HG02840 (cell line): ENCODE measurements at regions not wholly inside any gene's neighbourhood (a gene's known extent, or its start where the extent isn't known, plus 50 kb on each side); places are given as distances from the start of the nearest gene placed in this dataset.
"Not testable (repeated sequence)": the region's sequence is repeated elsewhere in the genome, so short reads cannot be mapped to it uniquely, and the experiment has no call there.

Experiments
- ATAC-seq: cut with Tn5 transposase; IDR thresholded peaks from one replicate; pipeline ENCODE4 v1.9.1; 2021; ENCODE audit warnings: mild to moderate bottlenecking, moderate library complexity, moderate number of reproducible peaks; ENCODE audit not compliant: unreplicated experiment, low FRiP score

DNA sequence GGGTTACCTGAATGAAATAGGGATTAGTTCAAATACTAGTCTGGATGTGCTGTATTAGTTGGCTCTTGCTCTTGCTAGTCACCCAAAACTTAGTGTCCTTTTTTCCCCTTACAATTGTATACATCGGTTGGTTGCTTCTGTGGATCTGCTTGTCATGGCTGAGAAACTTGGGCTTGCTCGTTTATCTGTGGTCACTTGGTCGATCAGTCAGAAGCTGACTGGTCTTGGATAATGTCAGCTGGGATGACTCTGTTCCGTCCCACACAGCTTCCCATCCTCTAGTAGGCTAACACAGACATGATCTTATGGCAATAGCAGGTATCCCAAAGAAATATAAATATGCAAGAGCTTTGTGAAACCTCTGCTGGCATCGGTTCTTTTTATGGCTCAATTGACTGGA lies 807.4 kb downstream of the MAT2B start:
- no peak for ATAC-seq

- ATAC-seq = no peak
These were observed 812.3 kb downstream of the MAT2B start for GRCh38 chr5:164317676-164318075.

GRCh38 chr5:164319161-164319560 lies 813.7 kb downstream of the MAT2B start:
- ATAC-seq = no peak

DNA sequence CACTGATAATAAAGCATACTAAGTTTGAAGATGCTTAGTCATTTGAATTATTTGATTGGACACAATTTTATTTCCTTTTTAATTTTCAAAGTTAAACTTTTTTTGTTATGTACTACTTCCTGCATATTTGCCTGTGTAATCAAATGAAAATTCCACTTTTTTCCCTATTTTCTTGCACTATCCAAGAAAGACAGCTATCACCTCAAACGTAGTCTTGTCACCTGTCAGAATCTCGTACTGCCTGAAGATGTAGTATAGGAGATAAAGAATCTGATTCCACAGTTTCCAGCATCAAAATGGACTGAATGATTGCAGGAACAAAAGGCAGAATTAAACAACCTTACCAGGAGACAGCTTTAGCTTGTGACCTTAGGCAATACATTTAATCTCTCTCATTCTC lies 818.8 kb downstream of the MAT2B start:
- ATAC-seq = no peak

- ATAC-seq = no peak
These were observed 820.8 kb downstream of the MAT2B start for GRCh38 chr5:164326219-164326618.

DNA sequence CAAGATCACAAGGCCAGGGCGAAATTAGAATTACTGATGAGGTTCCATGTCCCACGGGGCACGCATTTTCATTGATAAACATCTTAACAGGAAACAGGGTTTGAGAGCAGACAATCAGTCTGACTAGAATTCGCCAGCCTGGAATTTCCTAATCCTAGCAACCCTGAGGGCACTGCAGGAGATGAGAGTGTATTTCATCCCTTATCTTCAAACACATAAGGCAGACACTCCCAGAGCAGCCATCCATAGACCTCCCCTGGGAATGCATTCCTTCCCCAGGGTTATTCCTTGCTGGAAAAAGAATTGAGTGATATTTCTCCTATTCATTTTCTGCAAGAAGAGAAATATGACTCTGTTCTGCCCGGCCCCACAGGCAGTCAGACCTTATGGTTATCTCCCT lies 821.7 kb downstream of the MAT2B start:
- not testable (repeated sequence) for ATAC-seq

- ATAC-seq = no peak
These were observed 827.2 kb downstream of the MAT2B start for GRCh38 chr5:164332349-164333196.

- ATAC-seq = no peak
These were observed 830.4 kb downstream of the MAT2B start for GRCh38 chr5:164335837-164336236.

DNA sequence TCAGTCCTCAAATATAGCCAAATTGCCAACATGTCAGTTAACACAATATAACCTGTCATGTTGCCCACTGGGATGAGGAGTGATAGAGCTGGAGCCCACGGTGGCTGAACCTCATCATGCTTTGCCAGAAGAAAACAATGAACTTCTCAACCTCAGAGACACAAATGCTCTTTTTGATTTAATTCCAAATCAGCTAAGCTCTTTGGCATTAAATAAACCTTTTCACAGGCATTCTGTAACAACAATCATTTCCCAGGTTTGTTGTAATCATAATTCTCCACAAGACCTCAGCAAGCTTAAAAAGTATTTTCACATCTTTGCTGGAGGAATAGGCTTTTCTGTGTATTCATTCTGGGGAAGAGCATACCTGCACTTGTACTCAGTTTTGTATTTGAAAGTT lies 830.9 kb downstream of the MAT2B start:
- no peak for ATAC-seq

GRCh38 chr5:164336906-164337305 lies 831.5 kb downstream of the MAT2B start:
- ATAC-seq = no peak

GRCh38 chr5:164341056-164341619 lies 835.7 kb downstream of the MAT2B start:
- no peak for ATAC-seq

DNA sequence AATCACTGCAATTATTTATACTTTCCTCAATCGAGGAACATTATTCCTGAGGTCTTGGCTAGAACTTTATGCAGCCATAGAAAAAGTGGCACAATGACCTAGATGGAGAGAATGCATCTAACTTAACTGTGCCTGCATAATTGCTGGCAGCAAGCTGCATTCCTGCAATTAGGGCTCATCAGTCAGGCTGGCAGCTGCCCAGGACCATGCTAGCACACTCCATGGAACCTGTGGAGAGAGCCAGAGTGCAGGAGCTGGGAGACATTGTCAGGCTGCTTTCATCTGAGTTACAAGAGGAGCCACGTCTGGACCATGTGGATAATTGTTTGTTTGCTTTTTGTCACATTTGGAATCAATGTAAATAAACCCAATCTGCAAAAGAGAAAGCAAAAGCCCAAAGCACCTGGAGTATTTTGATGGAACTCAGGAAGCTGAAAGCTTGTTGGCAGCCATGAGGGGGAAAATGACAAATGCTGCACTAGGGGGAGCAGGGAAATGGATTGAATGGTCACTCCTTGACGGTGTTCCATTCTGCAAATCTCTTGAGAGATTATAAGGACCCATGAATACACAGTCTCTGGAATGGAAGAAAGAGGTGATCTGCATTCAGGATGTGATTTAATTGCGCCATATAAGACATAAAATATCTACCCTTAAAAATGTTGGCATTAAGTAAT lies 839.9 kb downstream of the MAT2B start:
- ATAC-seq = no peak

DNA sequence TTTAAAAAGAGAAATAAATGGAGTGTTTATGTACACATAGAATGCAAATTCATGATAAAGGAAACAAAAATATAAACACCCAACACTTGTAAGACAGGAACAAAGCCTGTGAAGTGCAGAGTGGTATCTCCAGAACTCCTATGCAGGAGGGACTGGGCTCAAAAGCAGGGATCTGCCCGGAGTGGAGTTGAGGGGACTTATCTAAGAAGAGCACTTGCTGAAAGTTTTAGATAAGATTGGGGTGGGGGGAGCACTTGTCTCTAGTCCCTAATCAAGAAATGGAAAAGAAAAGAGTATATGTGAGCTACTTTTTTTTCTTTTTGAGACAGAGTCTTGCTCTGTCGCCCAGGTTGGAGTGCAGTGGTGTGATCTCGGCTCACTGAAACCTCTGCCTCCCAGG lies 840.4 kb downstream of the MAT2B start:
- ATAC-seq = no peak

DNA sequence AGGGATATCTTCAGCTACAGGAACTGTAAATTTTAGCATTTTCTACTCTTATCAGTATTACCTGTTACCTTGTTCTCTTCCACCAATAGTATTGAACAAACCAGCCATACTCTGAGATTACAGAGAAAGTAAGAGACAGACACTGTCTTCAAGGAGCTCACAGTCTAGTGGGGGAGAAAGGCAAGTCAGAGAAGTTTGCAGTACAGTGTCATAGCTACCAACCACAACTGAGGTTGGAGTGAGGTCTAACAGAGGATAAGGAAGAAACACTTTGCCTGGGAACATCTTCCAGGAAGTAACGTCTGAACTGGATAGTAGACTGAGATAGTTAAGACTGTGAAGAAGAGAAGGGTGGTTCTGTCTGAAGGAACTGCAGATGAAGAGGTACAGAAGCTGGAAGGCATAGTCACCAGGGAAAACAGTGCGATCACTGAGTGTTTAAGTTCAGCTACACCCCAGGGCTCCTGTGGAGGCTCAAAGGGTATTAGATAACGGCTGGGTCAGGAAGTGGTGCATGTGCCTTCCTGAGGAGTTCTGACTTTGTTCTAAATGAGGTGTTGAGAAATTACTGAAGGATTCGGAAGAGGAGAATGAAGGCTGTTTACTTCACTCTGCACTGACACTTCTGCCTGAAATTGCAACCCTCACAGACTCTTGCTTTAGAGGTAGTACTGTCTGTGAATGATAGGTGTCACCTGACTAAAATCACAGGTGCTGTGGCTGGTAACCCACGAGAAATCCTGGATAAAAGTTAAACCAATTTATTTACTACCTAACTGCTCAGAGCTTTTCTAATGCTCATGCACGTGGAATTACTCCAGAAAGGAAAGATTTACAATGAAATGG lies 841.6 kb downstream of the MAT2B start:
- ATAC-seq = no peak

GRCh38 chr5:164350236-164350635 lies 844.8 kb downstream of the MAT2B start:
- ATAC-seq = no peak

DNA sequence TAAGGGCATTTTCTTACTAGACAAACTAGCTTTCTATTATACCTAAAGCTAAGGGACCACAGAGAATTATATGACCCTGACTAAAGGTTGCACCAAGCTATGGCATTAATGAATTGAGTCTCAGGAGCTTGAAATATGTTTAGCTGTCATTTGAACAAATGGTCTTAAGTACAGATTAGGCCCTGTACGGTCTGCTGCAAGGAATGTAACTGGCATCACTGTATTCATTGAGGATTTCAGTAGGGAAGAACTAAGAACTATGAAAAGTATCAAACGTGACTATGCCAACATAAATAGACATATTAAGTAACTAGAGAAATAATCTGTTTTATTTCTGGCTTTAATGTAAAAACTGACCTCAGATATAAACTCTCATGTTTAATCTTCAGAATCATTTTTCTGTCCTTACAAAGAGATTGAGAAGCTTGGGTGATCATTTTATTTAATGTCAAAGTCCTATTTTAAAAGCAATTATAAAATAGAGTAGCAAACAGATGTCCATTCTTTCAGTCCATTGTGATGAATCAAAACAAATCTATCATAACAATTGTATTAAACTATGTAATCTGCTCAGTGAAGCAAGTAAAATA lies 845.9 kb downstream of the MAT2B start:
- no peak for ATAC-seq

- no peak for ATAC-seq
These were observed 847.3 kb downstream of the MAT2B start for GRCh38 chr5:164352695-164353094.

DNA sequence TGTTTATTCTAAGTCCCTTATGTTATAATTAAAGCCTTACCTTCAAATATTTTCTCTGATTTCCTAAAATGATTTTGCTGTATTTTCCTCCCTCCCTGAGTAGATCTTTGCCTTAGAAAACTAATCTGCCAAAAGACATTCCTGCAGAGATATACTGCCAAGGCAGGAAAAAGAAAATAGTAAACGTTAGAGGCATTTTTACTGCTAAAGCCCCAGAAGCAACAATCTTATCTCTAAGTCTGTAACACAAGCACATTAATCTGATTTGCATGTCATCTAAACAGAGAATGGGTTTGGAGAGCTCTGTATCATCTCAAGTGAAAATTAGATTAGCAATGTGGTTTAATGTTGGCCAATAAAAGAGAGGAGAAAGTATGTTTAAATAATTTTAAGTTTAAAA lies 847.7 kb downstream of the MAT2B start:
- no peak for ATAC-seq

DNA sequence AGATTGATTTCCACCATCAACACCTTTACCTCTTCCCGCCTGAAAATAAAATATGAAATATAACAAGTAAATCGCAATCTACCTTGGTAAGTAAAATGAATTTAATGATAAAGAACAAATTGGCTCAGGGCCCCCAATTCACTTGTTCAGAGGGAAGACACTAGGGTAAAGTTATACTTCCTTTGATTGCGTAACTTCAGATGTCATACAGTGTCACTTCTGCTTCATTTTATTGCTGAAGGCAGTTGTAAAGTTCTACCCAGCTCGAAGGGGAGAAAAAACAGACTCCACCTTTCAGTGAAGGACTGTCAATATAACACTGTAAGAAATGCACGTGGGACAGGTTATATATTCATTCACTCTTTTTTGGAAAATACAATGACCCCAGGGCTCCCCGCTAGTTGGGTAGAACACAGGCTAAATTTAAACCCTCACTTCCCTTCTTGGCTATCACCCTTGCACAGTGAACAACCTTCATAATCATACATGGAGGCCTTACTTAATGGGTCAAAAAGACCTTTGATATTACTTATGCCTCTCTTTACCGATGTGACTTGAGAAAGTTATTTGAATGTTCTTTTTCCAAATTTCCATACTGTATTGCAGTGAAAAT lies 848.8 kb downstream of the MAT2B start:
- ATAC-seq = no peak

GRCh38 chr5:164355267-164355830 lies 849.9 kb downstream of the MAT2B start:
- no peak for ATAC-seq
